ENCODE measurements at regions not wholly inside any gene's neighbourhood (a gene's known extent, or its start where the extent isn't known, plus 50 kb on each side); places are given as distances from the start of the nearest gene placed in this dataset.

GRCh38 chr10:120783867-120784266 is 67.3 kb upstream of the WDR11 start:
- in situ Hi-C loops (cut with HindIII; ENCODE audit: extremely low pct_ligation_motif_present, low pct_unique_long_range_greater_than_20kb) (no loop called here), intact Hi-C loops (cut with micrococcal nuclease; ENCODE audit: unreplicated experiment) (no loop called here)
- no peak for ATAC-seq
- Histone ChIP-seq H3K27me3 (ENCODE audit: control insufficient read depth in 1 of 2, insufficient read depth in 2 of 2, low read length in 2 of 2) (peaks cover 0 to 14% of the 10 kb centered on the region in 2 experiments; a peak in 2 of 5 replicates), H3K27ac (ENCODE audit: extremely low read length, insufficient read depth, low read length) (no peak overlapping the region), H3K9ac (ENCODE audit: insufficient read depth, low read depth, low read length) (no peak overlapping the region), H3K9me3 (ENCODE audit: low read length) (no peaks in the 10 kb centered on the region), H3K4me3 (replicated peaks in 1 of 3; ENCODE audit: insufficient read depth in 1 of 3, low read depth in 2 of 3, low read length in 3 of 3) (no peak overlapping the region), H4K20me1 (ENCODE audit: insufficient read depth, low read length) (no peaks in the 10 kb centered on the region), H2AFZ (ENCODE audit: low read length) (no peak overlapping the region), H3K79me2 (ENCODE audit: insufficient read depth, low read length) (no peaks in the 10 kb centered on the region), H3K4me2 (ENCODE audit: low read depth, low read length) (no peak overlapping the region), H3K4me1 (ENCODE audit: insufficient read depth, low read length) (no peaks in the 10 kb centered on the region), H3K36me3 (replicated peaks in 1 of 2; ENCODE audit: control insufficient read depth in 1 of 2, insufficient read depth in 2 of 2, low read length in 2 of 2) (no peaks in the 10 kb centered on the region)
- ChIA-PET CTCF (ENCODE audit: low intra/inter-chr PET ratio, low total read pairs) (no interaction called here), POLR2A (no interaction called here)
- FAIRE-seq = no peak
- DNase-seq (ENCODE audit: low spot score) = no peak
- WGBS (ENCODE audit: low lambda C conversion rate) = 16% methylated on average over 6 of the region's 6 CpGs
- BruUV-seq (replicated peaks) = no TSS peak
- TF ChIP-seq RFX5 (IDR thresholded peaks at IDR 0.05; ENCODE audit: low read depth, low read length) (no peak), TAF1 (CRISPR knock-in tag; IDR thresholded peaks at IDR 0.05) (no peak), GRHL1 (CRISPR knock-in tag; conservative IDR thresholded peaks at IDR 0.05) (no peak), DNMT1 (CRISPR knock-in tag; IDR thresholded peaks at IDR 0.05) (no peak), ZNF10 (CRISPR knock-in tag; IDR thresholded peaks at IDR 0.05; ENCODE audit: borderline replicate concordance, low read depth) (no peak), YY1 (IDR thresholded peaks at IDR 0.05; ENCODE audit: insufficient read depth, insufficient replicate concordance, low read depth, low read length) (no peak), SIN3A (IDR thresholded peaks at IDR 0.05; ENCODE audit: borderline replicate concordance, low read depth, low read length) (no peak), FOXO4 (CRISPR knock-in tag; conservative IDR thresholded peaks at IDR 0.05) (no peak), ZNF552 (CRISPR knock-in tag; IDR thresholded peaks at IDR 0.05; ENCODE audit: borderline replicate concordance) (no peak), ZNF512B (CRISPR knock-in tag; IDR thresholded peaks at IDR 0.05; ENCODE audit: borderline replicate concordance) (no peak), FLYWCH1 (CRISPR knock-in tag; IDR thresholded peaks at IDR 0.05) (no peak), SNRNP70 (IDR thresholded peaks at IDR 0.05; ENCODE audit: low read depth, low read length) (no peak), ATM (IDR thresholded peaks at IDR 0.05; ENCODE audit: borderline replicate concordance) (no peak), ZBTB26 (CRISPR knock-in tag; IDR thresholded peaks at IDR 0.05; ENCODE audit: borderline replicate concordance) (no peak), TFDP2 (CRISPR knock-in tag; IDR thresholded peaks at IDR 0.05) (no peak), ZNF576 (CRISPR knock-in tag; IDR thresholded peaks at IDR 0.05) (no peak), SALL2 (CRISPR knock-in tag; IDR thresholded peaks at IDR 0.05) (no peak)
